ENCODE measurements at regions not wholly inside any gene's neighbourhood (a gene's known extent, or its start where the extent isn't known, plus 50 kb on each side); places are given as distances from the start of the nearest gene placed in this dataset.
"Not testable (repeated sequence)": the region's sequence is repeated elsewhere in the genome, so short reads cannot be mapped to it uniquely, and the experiment has no call there.

GRCh38 chr14:48289701-48290100 is 614.3 kb upstream of the MDGA2 start:
- no peak overlapping the region for H3K4me3 Mint-ChIP-seq

GRCh38 chr14:48285217-48285616 is 609.8 kb upstream of the MDGA2 start:
- not testable (repeated sequence) for H3K9me3 ChIP-seq (ENCODE audit: control insufficient read depth, low read length, poor library complexity, severe bottlenecking); H3K36me3 Mint-ChIP-seq (ENCODE audit: low read depth); ATAC-seq; H3K4me3 Mint-ChIP-seq; DNase-seq; H3K27ac Mint-ChIP-seq; H3K27me3 Mint-ChIP-seq; H3K4me1 Mint-ChIP-seq

More at GRCh38 chr14:48289701-48290100, 614.3 kb upstream of the MDGA2 start:
- Mint-ChIP-seq H3K27ac (no peak overlapping the region), H3K27me3 (no peaks in the 10 kb centered on the region), H3K36me3 (ENCODE audit: low read depth) (no peaks in the 10 kb centered on the region), H3K4me1 (no peaks in the 10 kb centered on the region)
- no peaks in the 10 kb centered on the region for H3K9me3 ChIP-seq (ENCODE audit: control insufficient read depth, low read length, poor library complexity, severe bottlenecking)
- DNase-seq = no peak
- ATAC-seq = no peak

GRCh38 chr14:48275301-48275700 is 599.9 kb upstream of the MDGA2 start:
- no peaks in the 10 kb centered on the region for H3K4me1 Mint-ChIP-seq
- H3K4me3 Mint-ChIP-seq = no peak overlapping the region
- no peaks in the 10 kb centered on the region for H3K36me3 Mint-ChIP-seq (ENCODE audit: low read depth)
- H3K9me3 ChIP-seq (ENCODE audit: control insufficient read depth, low read length, poor library complexity, severe bottlenecking) = peaks cover 7% of the 10 kb centered on the region
- H3K27me3 Mint-ChIP-seq = no peaks in the 10 kb centered on the region
- H3K27ac Mint-ChIP-seq = no peak overlapping the region
- no peak for DNase-seq
- ATAC-seq = no peak

- ATAC-seq (no peak), DNase-seq (no peak)
- Mint-ChIP-seq H3K27ac (no peak overlapping the region), H3K36me3 (ENCODE audit: low read depth) (no peaks in the 10 kb centered on the region), H3K4me1 (no peaks in the 10 kb centered on the region), H3K4me3 (no peak overlapping the region), H3K27me3 (no peaks in the 10 kb centered on the region)
- peaks cover 7% of the 10 kb centered on the region for H3K9me3 ChIP-seq (ENCODE audit: control insufficient read depth, low read length, poor library complexity, severe bottlenecking)
Measured at GRCh38 chr14:48274826-48275225, 599.4 kb upstream of the MDGA2 start.

- not testable (repeated sequence) for H3K27me3 Mint-ChIP-seq; H3K9me3 ChIP-seq (ENCODE audit: control insufficient read depth, low read length, poor library complexity, severe bottlenecking); H3K27ac Mint-ChIP-seq; H3K36me3 Mint-ChIP-seq (ENCODE audit: low read depth); H3K4me1 Mint-ChIP-seq; H3K4me3 Mint-ChIP-seq; ATAC-seq; DNase-seq
Measured at GRCh38 chr14:48267926-48268325, 592.5 kb upstream of the MDGA2 start.

GRCh38 chr14:48266201-48266600 is 590.8 kb upstream of the MDGA2 start:
- ATAC-seq; H3K36me3 Mint-ChIP-seq (ENCODE audit: low read depth); H3K9me3 ChIP-seq (ENCODE audit: control insufficient read depth, low read length, poor library complexity, severe bottlenecking); H3K27ac Mint-ChIP-seq; H3K4me3 Mint-ChIP-seq; H3K4me1 Mint-ChIP-seq; DNase-seq; H3K27me3 Mint-ChIP-seq: not testable (repeated sequence)

- ATAC-seq (no peak), DNase-seq (no peak)
- H3K36me3 Mint-ChIP-seq (ENCODE audit: low read depth) = no peaks in the 10 kb centered on the region
- H3K4me1 Mint-ChIP-seq = no peaks in the 10 kb centered on the region
- no peaks in the 10 kb centered on the region for H3K9me3 ChIP-seq (ENCODE audit: control insufficient read depth, low read length, poor library complexity, severe bottlenecking)
- H3K4me3 Mint-ChIP-seq = no peak overlapping the region
- no peak overlapping the region for H3K27ac Mint-ChIP-seq
- H3K27me3 Mint-ChIP-seq = no peaks in the 10 kb centered on the region
Measured at GRCh38 chr14:48261436-48261835, 586.0 kb upstream of the MDGA2 start.

- not testable (repeated sequence) for ATAC-seq; H3K36me3 Mint-ChIP-seq (ENCODE audit: low read depth); H3K27me3 Mint-ChIP-seq; H3K9me3 ChIP-seq (ENCODE audit: control insufficient read depth, low read length, poor library complexity, severe bottlenecking); H3K4me1 Mint-ChIP-seq; H3K27ac Mint-ChIP-seq; DNase-seq; H3K4me3 Mint-ChIP-seq
Measured at GRCh38 chr14:48260394-48261295, 585.2 kb upstream of the MDGA2 start.

GRCh38 chr14:48259876-48260275 is 584.5 kb upstream of the MDGA2 start:
- not testable (repeated sequence) for ATAC-seq; H3K36me3 Mint-ChIP-seq (ENCODE audit: low read depth); H3K4me3 Mint-ChIP-seq; H3K27ac Mint-ChIP-seq; H3K27me3 Mint-ChIP-seq; DNase-seq; H3K9me3 ChIP-seq (ENCODE audit: control insufficient read depth, low read length, poor library complexity, severe bottlenecking); H3K4me1 Mint-ChIP-seq

- DNase-seq; H3K9me3 ChIP-seq (ENCODE audit: control insufficient read depth, low read length, poor library complexity, severe bottlenecking); H3K27ac Mint-ChIP-seq; H3K27me3 Mint-ChIP-seq; H3K36me3 Mint-ChIP-seq (ENCODE audit: low read depth); H3K4me3 Mint-ChIP-seq; ATAC-seq; H3K4me1 Mint-ChIP-seq: not testable (repeated sequence)
Measured at GRCh38 chr14:48259232-48259631, 583.8 kb upstream of the MDGA2 start.

GRCh38 chr14:48258703-48259102 is 583.3 kb upstream of the MDGA2 start:
- H3K9me3 ChIP-seq (ENCODE audit: control insufficient read depth, low read length, poor library complexity, severe bottlenecking); H3K4me1 Mint-ChIP-seq; DNase-seq; ATAC-seq; H3K27ac Mint-ChIP-seq; H3K4me3 Mint-ChIP-seq; H3K36me3 Mint-ChIP-seq (ENCODE audit: low read depth); H3K27me3 Mint-ChIP-seq: not testable (repeated sequence)

GRCh38 chr14:48253020-48253419 is 577.6 kb upstream of the MDGA2 start:
- Mint-ChIP-seq H3K4me3 (no peak overlapping the region), H3K27me3 (no peaks in the 10 kb centered on the region), H3K4me1 (no peaks in the 10 kb centered on the region), H3K36me3 (ENCODE audit: low read depth) (no peaks in the 10 kb centered on the region), H3K27ac (no peak overlapping the region)
- DNase-seq (no peak), ATAC-seq (no peak)
- H3K9me3 ChIP-seq (ENCODE audit: control insufficient read depth, low read length, poor library complexity, severe bottlenecking) = peaks cover 3% of the 10 kb centered on the region

- peaks cover 3% of the 10 kb centered on the region for H3K9me3 ChIP-seq (ENCODE audit: control insufficient read depth, low read length, poor library complexity, severe bottlenecking)
- H3K4me3 Mint-ChIP-seq = no peak overlapping the region
- ATAC-seq (no peak), DNase-seq (no peak)
- H3K27me3 Mint-ChIP-seq = no peaks in the 10 kb centered on the region
- no peaks in the 10 kb centered on the region for H3K36me3 Mint-ChIP-seq (ENCODE audit: low read depth)
- H3K4me1 Mint-ChIP-seq = no peaks in the 10 kb centered on the region
- no peak overlapping the region for H3K27ac Mint-ChIP-seq
Measured at GRCh38 chr14:48251290-48251689, 575.9 kb upstream of the MDGA2 start.

GRCh38 chr14:48250575-48250974 is 575.2 kb upstream of the MDGA2 start:
- peaks cover 3% of the 10 kb centered on the region for H3K9me3 ChIP-seq (ENCODE audit: control insufficient read depth, low read length, poor library complexity, severe bottlenecking)
- DNase-seq (no peak), ATAC-seq (no peak)
- Mint-ChIP-seq H3K27me3 (no peaks in the 10 kb centered on the region), H3K36me3 (ENCODE audit: low read depth) (no peaks in the 10 kb centered on the region), H3K4me1 (no peaks in the 10 kb centered on the region), H3K27ac (no peak overlapping the region), H3K4me3 (no peak overlapping the region)

All from T-helper 17 cell (primary cell).